HG03064 (cell line): ENCODE measurements at regions not wholly inside any gene's neighbourhood (a gene's known extent, or its start where the extent isn't known, plus 50 kb on each side); places are given as distances from the start of the nearest gene placed in this dataset.
A peak's percentile ranks its signal among the peaks of the same experiment; 100 is the strongest.
"Not testable (repeated sequence)": the region's sequence is repeated elsewhere in the genome, so short reads cannot be mapped to it uniquely, and the experiment has no call there.

Experiments
- ATAC-seq: cut with Tn5 transposase; IDR thresholded peaks from one replicate; pipeline ENCODE4 v1.9.1; 2021; ENCODE audit warnings: low read depth; ENCODE audit not compliant: unreplicated experiment

GRCh38 chr3:94778814-94779494, 716.1 kb downstream of the NSUN3 start:
- ATAC-seq: no peak

GRCh38 chr3:94779699-94780098, 716.8 kb downstream of the NSUN3 start:
- no peak for ATAC-seq

GRCh38 chr3:94784274-94784673, 721.4 kb downstream of the NSUN3 start:
- no peak for ATAC-seq

GRCh38 chr3:94787066-94787465, 724.2 kb downstream of the NSUN3 start:
- ATAC-seq: no peak

GRCh38 chr3:94787734-94788270, 724.9 kb downstream of the NSUN3 start:
- ATAC-seq: no peak

GRCh38 chr3:94794563-94794962, 731.7 kb downstream of the NSUN3 start:
- no peak for ATAC-seq

- ATAC-seq: no peak
These were observed 736.7 kb downstream of the NSUN3 start for GRCh38 chr3:94799420-94800060.

GRCh38 chr3:94811836-94812235, 749.0 kb downstream of the NSUN3 start:
- no peak for ATAC-seq

- no peak for ATAC-seq
These were observed 758.4 kb downstream of the NSUN3 start for GRCh38 chr3:94821241-94821640.

GRCh38 chr3:94822298-94822697, 759.4 kb downstream of the NSUN3 start:
- ATAC-seq: no peak

- not testable (repeated sequence) for ATAC-seq
These were observed 783.4 kb downstream of the NSUN3 start for GRCh38 chr3:94846251-94846650.

GRCh38 chr3:94862703-94863102, 799.8 kb downstream of the NSUN3 start:
- peak; percentile 67 for ATAC-seq

- ATAC-seq: no peak
These were observed 806.2 kb downstream of the NSUN3 start for GRCh38 chr3:94869059-94869547.

GRCh38 chr3:94873751-94874150, 810.9 kb downstream of the NSUN3 start:
- ATAC-seq: no peak

GRCh38 chr3:94875149-94875548, 812.3 kb downstream of the NSUN3 start:
- ATAC-seq: no peak

- no peak for ATAC-seq
These were observed 824.2 kb downstream of the NSUN3 start for GRCh38 chr3:94887065-94887464.

GRCh38 chr3:94896994-94897393, 834.1 kb downstream of the NSUN3 start:
- ATAC-seq: no peak

GRCh38 chr3:94904156-94904674, 841.4 kb downstream of the NSUN3 start:
- ATAC-seq: no peak

- no peak for ATAC-seq
These were observed 846.9 kb downstream of the NSUN3 start for GRCh38 chr3:94909726-94910125.

- ATAC-seq: no peak
These were observed 849.8 kb downstream of the NSUN3 start for GRCh38 chr3:94912656-94913055.

- ATAC-seq: no peak
These were observed 864.3 kb downstream of the NSUN3 start for GRCh38 chr3:94927175-94927574.

- no peak for ATAC-seq
These were observed 866.1 kb downstream of the NSUN3 start for GRCh38 chr3:94928921-94929320.
